GM19239 (cell line): ENCODE measurements at regions not wholly inside any gene's neighbourhood (a gene's known extent, or its start where the extent isn't known, plus 50 kb on each side); places are given as distances from the start of the nearest gene placed in this dataset.
"Not testable (repeated sequence)": the region's sequence is repeated elsewhere in the genome, so short reads cannot be mapped to it uniquely, and the experiment has no call there.

ENCODE experiments used
- DNase-seq: peaks from one replicate; pipeline ENCODE4 v3.0.0; 2011; ENCODE audit warnings: low spot score; ENCODE audit not compliant: insufficient read length
- FAIRE-seq: peaks from 2 replicates; lab custom pipeline; 2011; peaks lifted over from hg19 to GRCh38; lab: Jason Lieb, UNC

DNA sequence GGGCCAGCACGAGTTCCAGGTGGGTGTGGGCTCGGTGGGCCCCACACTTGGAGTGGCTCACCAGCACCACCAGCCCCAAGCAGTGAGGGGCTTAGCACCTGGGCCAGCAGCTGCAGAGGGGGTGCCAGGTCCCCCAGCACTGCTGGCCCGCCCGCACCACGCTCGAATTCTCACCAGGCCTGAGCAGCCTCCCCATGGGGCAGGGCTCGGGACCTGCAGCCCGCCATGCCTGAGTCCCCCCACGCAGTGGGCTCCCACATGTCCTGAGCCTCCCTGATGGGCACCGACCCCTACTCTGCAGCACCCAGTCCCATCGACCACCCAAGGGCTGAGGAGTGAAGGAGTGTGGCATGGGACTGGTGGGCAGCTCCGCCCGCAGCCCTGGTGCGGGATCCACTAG is 593.4 kb downstream of the GABRG1 start:
- no peak for FAIRE-seq
- DNase-seq: no peak

DNA sequence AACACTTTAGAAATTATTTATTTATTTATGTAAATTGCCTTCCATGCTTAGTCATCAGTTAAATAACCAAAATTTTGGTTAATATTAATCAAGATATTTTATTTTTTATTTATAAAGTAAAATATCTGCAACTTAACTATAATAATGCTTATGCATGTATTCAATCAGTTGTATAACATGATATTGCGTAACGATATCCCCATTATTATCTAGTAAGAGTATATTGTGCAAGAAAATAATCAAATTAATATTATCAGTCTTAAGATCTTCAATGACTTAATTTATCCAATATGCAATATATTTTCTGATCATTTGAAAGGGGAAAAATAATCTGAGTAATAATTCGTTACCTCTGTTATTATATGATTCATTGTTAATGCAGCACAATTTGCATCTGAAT is 596.7 kb downstream of the GABRG1 start:
- DNase-seq (no peak), FAIRE-seq (no peak)

DNA sequence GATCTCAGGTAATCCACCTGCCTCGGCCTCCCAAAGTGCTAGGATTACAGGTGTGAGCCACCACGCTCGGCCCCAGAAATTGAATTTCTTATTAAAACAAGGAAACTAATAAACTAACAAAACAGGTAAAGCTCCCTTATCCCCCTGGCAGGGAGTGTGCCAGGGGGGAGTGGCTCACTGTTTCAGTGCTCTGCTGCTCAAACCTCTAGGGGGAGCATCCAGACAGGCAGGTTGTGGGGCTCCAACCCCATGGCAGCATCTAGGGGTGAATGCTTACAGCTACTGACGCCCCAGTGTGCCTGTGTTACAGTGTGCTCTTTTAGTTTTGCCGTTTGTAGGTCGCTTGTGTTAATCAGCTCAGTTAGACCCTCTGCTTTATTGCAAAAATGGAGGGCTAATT is 605.0 kb downstream of the GABRG1 start:
- DNase-seq (no peak), FAIRE-seq (no peak)

DNA sequence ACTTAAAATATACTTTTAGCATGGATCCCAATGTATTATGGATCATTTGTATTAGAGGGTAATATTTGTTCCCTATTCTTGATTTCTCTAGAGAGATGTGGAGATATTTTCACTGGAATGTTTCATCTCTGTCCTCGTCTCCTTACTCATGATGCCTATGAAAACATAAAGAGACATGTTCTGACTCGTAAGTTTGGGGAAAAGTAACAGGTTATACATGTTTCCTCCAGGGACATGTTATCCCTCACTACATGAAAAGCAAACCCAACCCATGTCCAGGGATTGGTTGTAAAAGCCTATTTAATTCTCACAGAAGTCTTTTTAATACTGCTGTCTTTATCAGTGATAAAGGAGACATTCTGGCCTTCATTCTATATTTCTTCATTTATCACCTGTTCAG is 621.4 kb downstream of the GABRG1 start:
- DNase-seq (no peak), FAIRE-seq (no peak)

- no peak for FAIRE-seq
- no peak for DNase-seq
Observed at GRCh38 chr4:45484740-45485139, 639.1 kb downstream of the GABRG1 start.

GRCh38 chr4:45482346-45482745 is 641.5 kb downstream of the GABRG1 start:
- DNase-seq (no peak), FAIRE-seq (no peak)

DNA sequence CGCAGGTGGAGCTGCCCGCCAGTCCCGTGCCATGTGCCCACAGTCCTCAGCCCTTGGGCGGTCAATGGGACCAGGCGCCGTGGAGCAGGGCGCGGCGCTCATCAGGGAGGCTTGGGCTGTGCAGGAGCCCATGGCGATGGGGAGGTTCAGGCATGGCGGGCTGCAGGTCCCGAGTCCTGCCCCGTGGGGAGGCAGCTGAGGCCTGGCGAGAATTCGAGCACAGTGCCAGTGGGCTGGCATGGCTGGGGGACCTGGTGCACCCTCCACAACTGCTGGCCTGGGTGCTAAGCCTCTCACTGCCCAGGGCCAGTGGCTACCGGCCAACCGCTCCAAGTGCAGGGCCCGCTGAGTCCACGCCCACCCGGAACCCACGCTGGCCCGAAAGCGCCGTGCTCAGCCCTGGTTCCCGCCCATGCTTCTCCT is 646.5 kb downstream of the GABRG1 start:
- DNase-seq (no peak), FAIRE-seq (no peak)

DNA sequence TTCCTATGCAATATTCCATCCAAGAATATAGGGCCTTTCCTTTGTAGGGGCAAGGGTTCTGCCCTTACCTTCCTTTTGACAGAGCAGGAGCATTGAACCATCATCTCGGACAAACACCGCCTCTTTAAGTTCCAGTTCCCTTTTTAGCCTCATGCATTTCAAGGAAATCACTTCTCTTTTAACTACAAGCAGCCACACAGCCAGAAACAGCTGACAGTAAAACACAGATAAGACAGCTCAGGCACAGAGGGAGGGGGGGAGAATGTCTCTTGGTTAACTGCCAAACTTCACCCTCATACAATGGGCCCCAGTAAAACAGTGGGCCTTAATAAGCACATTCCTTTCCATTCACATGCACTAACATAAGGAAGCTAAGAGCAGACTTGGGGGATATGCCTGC is 648.3 kb downstream of the GABRG1 start:
- DNase-seq (no peak), FAIRE-seq (no peak)

DNA sequence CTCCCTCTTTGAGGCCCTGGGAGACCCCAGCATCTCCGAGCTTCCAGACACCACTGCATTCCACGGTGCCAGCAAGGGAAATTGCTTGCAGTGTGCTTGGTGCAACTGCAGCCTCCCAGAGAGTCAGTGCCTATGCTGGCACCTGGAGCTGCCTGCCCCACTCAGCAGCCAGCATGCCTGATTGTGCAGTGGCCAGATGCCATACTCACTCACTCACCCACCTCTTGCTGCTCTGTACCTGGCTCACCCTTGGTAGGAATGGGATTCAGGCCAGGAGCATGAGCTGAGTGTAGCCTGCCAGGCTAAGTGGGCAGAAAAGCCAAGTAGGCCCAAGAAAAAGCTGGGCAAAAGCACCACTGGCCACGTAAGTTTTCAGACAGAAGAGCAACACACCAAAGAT is 651.4 kb downstream of the GABRG1 start:
- FAIRE-seq (no peak), DNase-seq (no peak)

DNA sequence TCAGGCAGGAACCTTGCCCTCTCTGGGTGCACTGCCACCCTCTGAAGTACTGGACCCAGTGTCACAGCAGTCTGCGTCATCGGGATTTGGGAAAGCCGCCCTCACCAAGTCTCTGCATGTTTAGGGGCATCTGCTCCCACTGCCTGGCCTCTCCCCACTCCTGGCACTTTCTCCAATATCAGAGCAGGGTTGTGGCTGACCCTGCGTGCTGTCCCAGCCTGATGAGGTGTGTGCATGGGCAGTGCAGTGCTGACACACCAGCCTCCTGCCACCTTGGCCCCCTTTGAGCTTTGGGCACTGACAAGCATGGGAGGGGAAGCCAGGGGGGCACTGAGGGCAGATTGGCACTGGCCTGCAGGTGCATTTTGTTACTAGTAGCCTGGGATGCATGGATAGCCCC is 652.5 kb downstream of the GABRG1 start:
- FAIRE-seq (no peak), DNase-seq (no peak)

DNA sequence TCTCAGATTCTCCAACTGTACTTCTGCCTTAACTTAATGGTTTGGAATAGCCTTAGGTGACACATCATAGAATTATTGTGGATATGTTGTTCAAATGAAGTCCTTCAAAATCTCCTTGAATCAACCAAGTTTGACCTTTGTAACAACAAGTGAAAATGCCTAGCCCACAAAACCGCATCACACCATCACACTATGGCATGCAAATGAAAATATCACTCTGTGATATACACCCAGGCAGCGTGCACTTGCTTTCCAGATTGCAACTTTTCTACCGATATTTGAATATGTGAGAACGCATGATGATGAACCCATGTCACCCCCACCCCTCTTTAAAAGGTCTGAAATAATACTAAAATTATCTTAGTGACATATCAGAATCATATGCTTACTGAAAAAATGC is 656.7 kb downstream of the GABRG1 start:
- DNase-seq: no peak
- FAIRE-seq: no peak

DNA sequence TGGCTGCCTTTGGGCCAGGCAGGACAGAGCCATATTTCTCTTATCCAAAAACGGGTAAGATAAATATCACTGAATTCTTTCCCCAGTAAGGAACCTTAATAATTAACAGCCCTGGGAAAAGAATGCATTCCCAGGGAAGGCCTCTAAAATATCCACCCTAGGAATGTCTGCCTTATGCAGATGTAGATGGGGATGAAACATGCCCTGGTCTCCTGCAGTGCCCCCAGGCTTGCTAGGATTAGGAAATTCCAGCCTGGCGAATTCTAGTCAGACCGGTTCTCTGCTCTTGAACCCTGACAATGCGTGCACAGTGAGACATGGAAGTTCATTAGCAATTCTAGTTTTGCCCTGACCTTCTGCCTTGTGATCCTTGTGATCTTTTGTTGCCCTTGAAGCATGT is 663.7 kb downstream of the GABRG1 start:
- not testable (repeated sequence) for DNase-seq, FAIRE-seq

GRCh38 chr4:45455217-45455616 is 668.6 kb downstream of the GABRG1 start:
- FAIRE-seq (no peak), DNase-seq (no peak)

DNA sequence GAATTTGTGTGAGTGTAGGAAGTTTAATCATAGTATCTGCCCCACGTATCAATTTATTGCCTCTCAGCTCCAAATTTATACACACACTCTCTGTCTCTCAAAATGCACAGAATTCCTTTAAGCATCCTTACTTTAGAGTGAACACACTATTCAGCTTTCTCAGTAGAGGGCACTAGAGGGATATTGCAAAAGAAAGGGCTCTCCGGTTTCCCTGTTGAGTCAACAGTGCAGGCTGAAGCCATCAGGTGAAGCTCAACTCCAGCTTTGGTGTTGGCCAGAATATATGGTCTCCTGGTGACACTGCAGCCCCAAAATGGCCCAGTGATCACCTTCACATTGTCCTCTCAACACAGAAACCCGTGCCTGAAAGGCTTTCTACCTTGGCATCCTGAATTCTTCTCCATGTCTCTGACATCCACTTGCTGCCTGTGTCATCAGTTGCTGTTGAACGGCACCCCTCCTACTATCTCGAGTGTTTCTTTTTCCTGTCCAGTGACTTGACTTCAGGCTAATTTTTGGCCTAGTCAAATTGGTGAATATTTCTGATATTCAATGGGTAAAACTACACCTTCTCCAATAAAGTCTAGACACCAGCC is 670.5 kb downstream of the GABRG1 start:
- FAIRE-seq: no peak
- DNase-seq: peak; percentile 1

- DNase-seq: no peak
- no peak for FAIRE-seq
Observed at GRCh38 chr4:45442466-45442865, 681.4 kb downstream of the GABRG1 start.

- DNase-seq (no peak), FAIRE-seq (no peak)
Observed at GRCh38 chr4:45438047-45438446, 685.8 kb downstream of the GABRG1 start.

DNA sequence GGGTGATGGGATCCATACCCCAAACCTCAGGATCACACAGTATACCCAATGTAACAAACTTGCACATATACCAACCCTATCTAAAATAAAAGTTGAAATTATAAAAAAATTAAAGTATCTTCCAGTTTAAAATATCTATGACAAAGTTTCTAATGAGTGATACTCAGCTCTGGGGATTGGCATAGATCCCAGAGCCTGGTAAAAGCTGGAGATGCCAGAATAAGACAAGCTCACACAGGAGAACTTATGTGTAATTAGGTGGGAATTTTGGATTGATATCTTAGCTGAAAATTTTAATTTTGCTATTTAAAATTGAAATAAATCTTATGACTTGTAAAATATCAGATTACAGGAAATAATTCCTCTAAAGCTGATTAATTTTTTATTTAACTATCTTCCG is 686.5 kb downstream of the GABRG1 start:
- FAIRE-seq (no peak), DNase-seq (no peak)

- DNase-seq (no peak), FAIRE-seq (no peak)
Observed at GRCh38 chr4:45425135-45425534, 698.7 kb downstream of the GABRG1 start.

DNA sequence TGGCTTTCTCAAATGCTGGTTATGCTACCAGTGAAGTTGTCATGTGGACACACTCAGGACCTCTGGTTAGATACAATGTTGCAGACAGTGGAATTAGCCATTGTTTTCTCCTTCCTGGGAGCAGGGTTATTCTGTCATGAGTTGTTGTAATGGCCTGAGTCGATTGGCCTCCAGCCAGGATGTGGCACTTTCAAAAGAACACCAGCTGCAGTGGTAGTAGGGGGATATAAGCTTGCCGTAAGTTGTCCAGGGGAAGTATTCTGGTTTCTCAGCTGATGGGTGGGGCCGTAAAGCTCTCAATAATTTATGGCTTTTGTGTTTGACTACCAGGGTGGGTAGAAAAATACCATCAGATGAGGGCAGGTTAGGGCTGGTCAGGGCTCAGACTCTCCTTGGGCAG is 697.5 kb upstream of the GNPDA2 start:
- DNase-seq: no peak
- no peak for FAIRE-seq

DNA sequence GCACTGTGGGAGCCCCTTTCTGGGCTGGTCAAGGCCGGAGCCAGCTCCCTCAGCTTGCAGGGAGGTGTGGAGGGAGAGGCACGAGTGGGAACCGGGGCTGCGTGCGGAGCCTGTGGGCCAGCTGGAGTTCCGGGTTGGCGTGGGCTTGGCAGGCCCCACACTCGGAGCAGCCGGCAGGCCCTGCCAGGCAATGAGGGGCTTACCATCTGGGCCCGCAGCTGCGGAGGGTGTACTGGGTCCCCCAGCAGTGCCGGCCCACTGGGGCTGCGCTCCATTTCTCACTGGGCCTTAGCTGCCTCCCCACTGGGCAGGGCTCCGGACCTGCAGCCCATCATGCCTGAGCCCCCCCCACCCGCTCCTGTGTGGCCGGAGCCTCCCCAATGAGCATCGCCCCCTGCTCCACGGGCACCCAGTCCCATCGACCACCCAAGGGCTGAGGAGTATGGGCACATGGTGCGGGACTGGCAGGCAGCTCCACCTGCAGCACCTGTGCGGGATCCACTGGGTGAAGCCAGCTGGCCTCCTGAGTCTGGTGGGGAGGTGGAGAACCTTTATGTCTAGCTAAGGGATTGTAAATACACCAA is 693.8 kb upstream of the GNPDA2 start:
- not testable (repeated sequence) for DNase-seq, FAIRE-seq

DNA sequence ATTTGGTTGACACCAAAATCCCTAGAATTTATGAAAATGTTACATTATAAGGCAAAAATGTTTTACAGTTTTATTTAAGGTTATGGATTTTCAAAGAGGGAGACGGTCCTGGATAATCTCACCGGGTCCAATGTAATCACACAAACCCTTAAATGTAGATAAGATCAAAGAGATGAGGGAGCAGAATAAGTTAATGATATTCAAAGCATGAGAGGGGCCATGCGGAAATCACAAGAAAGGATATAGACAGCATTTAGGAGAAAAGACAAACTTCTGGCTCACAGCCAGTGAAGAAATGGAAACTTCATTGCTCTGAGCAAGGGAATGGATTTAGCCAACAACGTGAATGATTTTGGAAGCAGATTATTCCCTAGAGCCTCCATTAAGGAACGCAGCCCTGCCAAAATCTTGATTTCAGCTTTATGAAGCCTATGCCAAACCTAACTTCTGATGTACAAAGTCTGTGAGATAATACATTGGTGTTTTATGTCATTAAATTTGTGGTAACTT is 684.4 kb upstream of the GNPDA2 start:
- DNase-seq (no peak), FAIRE-seq (no peak)

DNA sequence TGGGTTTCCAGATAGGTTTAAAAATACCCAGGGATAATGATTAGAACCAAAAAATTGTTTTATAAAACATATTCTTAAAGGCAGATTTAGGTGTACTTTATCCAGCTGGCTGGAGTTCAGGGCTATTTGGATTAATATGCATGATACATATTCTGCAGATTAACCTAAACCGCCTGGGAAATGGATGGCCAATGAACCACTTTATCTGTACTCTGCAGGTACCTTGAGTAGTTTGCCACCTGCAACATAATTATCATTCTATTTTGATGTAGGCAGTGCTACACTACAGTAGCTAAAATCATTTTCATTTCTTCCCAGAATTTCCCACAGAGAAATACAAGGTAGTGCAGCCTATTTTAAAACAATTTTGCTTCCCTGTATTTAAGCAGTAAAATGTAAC is 683.2 kb upstream of the GNPDA2 start:
- FAIRE-seq (no peak), DNase-seq (no peak)
